Spinal cord (tissue), 9 donors: ENCODE measurements at regions not wholly inside any gene's neighbourhood (a gene's known extent, or its start where the extent isn't known, plus 50 kb on each side); places are given as distances from the start of the nearest gene placed in this dataset.

Experiments
- DNase-seq, 6 donors: peaks; one replicate each; pipeline versions ENCODE4 v3.0.0 to v3.0.0-alpha.2; 2013 to 2015; ENCODE audit warnings: low spot score in 6 of 6, low read depth in 4 of 6
- H3K27ac ChIP-seq: one replicate; pipeline ENCODE4 v1.5.1; 2013; ENCODE audit warnings: low read depth, low read length, control low read depth
- H3K27me3 ChIP-seq: one replicate; pipeline ENCODE4 v1.6.1; 2013; ENCODE audit warnings: low read length; ENCODE audit not compliant: control insufficient read depth, insufficient read depth
- H3K36me3 ChIP-seq: one replicate; pipeline ENCODE4 v1.6.1; 2013; ENCODE audit warnings: low read length; ENCODE audit not compliant: control insufficient read depth, insufficient read depth
- H3K4me1 ChIP-seq: one replicate; pipeline ENCODE4 v1.6.1; 2013; ENCODE audit warnings: low read length; ENCODE audit not compliant: control insufficient read depth, insufficient read depth
- H3K4me3 ChIP-seq: one replicate; pipeline ENCODE4 v1.5.1; 2013; ENCODE audit warnings: low read depth, low read length, control low read depth
- H3K9me3 ChIP-seq: one replicate; pipeline ENCODE4 v1.6.1; 2013; ENCODE audit warnings: low read length; ENCODE audit not compliant: control insufficient read depth, insufficient read depth
- WGBS: methylation state at CpG from one replicate; pipeline ENCODE4 v1.1.5; 2013; ENCODE audit warnings: missing lambda C conversion rate; ENCODE audit not compliant: insufficient coverage; 5-methylcytosine and 5-hydroxymethylcytosine counted together
- donor health status: healthy.

- WGBS = 50% methylated on average over 2 of the region's 3 CpGs
- DNase-seq = peak in 2 of 6 donors; percentile 63 to 78
- Histone ChIP-seq H3K36me3 (no peaks in the 10 kb centered on the region), H3K9me3 (no peaks in the 10 kb centered on the region), H3K27ac (no peak overlapping the region), H3K27me3 (no peaks in the 10 kb centered on the region), H3K4me1 (no peaks in the 10 kb centered on the region), H3K4me3 (no peak overlapping the region)
Observed at GRCh38 chr6:23681743-23682142, 444.3 kb upstream of the NRSN1 start.

GRCh38 chr6:23688650-23689049 lies 437.4 kb upstream of the NRSN1 start:
- peak in 1 of 6 donors; percentile 27 for DNase-seq
- no peak overlapping the region for H3K4me3 ChIP-seq
- WGBS = 98% methylated on average over 12 of the region's 15 CpGs
- no peaks in the 10 kb centered on the region for H3K36me3 ChIP-seq
- H3K27ac ChIP-seq = no peak overlapping the region
- H3K27me3 ChIP-seq = no peaks in the 10 kb centered on the region
- H3K4me1 ChIP-seq = no peaks in the 10 kb centered on the region
- no peaks in the 10 kb centered on the region for H3K9me3 ChIP-seq

- no peaks in the 10 kb centered on the region for H3K27me3 ChIP-seq
- H3K9me3 ChIP-seq = no peaks in the 10 kb centered on the region
- H3K4me3 ChIP-seq = no peak overlapping the region
- H3K4me1 ChIP-seq = no peaks in the 10 kb centered on the region
- no peak overlapping the region for H3K27ac ChIP-seq
- 67% methylated on average over 2 of the region's 5 CpGs for WGBS
- no peaks in the 10 kb centered on the region for H3K36me3 ChIP-seq
- peak in 1 of 6 donors; percentile 21 for DNase-seq
Observed at GRCh38 chr6:23690453-23691049, 435.5 kb upstream of the NRSN1 start.

GRCh38 chr6:23692184-23692583 lies 433.8 kb upstream of the NRSN1 start:
- Histone ChIP-seq H3K27me3 (no peaks in the 10 kb centered on the region), H3K27ac (no peak overlapping the region), H3K4me3 (no peak overlapping the region), H3K9me3 (no peaks in the 10 kb centered on the region), H3K4me1 (no peaks in the 10 kb centered on the region), H3K36me3 (no peaks in the 10 kb centered on the region)
- DNase-seq = no peak
- no CpG with 5 or more reads among the region's 2 CpGs for WGBS

DNA sequence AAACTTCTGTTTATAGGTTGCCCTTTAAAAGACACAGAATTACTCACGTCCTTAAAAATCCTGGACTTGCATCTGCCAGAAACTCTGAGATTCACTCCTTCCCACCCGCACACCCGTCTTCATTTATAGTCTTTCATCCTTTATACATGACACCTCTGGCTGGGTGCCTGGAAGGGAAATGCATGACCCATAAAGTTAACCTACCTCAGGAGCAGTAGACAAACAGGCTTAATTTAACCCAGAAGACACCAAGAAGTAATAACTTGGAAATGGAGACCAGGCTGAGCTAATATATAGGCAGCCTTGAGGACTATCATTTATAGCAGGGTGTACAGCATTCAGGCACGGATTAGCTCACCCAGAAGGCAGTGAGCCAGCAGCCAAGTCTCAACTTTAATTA lies 429.0 kb upstream of the NRSN1 start:
- Histone ChIP-seq H3K9me3 (no peaks in the 10 kb centered on the region), H3K27me3 (no peaks in the 10 kb centered on the region), H3K36me3 (no peaks in the 10 kb centered on the region), H3K4me1 (no peaks in the 10 kb centered on the region), H3K27ac (no peak overlapping the region), H3K4me3 (no peak overlapping the region)
- 4% methylated on average over 3 of the region's 4 CpGs for WGBS
- DNase-seq = peak in 2 of 6 donors; percentile 35 to 77

GRCh38 chr6:23704479-23705052 lies 421.4 kb upstream of the NRSN1 start:
- DNase-seq = no peak
- no peak overlapping the region for H3K27ac ChIP-seq

GRCh38 chr6:23705697-23706096 lies 420.3 kb upstream of the NRSN1 start:
- H3K4me1 ChIP-seq = no peaks in the 10 kb centered on the region
- whole genome bisulfite sequencing = 65% methylated on average over 2 of the region's 2 CpGs
- DNase-seq = no peak

More at GRCh38 chr6:23704479-23705052, 421.4 kb upstream of the NRSN1 start:
- Histone ChIP-seq H3K9me3 (no peaks in the 10 kb centered on the region), H3K4me1 (no peaks in the 10 kb centered on the region), H3K36me3 (no peaks in the 10 kb centered on the region), H3K4me3 (no peak overlapping the region), H3K27me3 (no peaks in the 10 kb centered on the region)
- no CpG with 5 or more reads among the region's 2 CpGs for WGBS

GRCh38 chr6:23712756-23713155 lies 413.3 kb upstream of the NRSN1 start:
- Histone ChIP-seq H3K4me1 (no peaks in the 10 kb centered on the region), H3K27me3 (no peaks in the 10 kb centered on the region), H3K36me3 (no peaks in the 10 kb centered on the region), H3K27ac (no peak overlapping the region), H3K4me3 (no peak overlapping the region), H3K9me3 (no peaks in the 10 kb centered on the region)
- peak in 1 of 6 donors; percentile 59 for DNase-seq
- no CpG with 5 or more reads among the region's 3 CpGs for WGBS

More at GRCh38 chr6:23705697-23706096, 420.3 kb upstream of the NRSN1 start:
- Histone ChIP-seq H3K27ac (no peak overlapping the region), H3K36me3 (no peaks in the 10 kb centered on the region), H3K9me3 (no peaks in the 10 kb centered on the region), H3K4me3 (no peak overlapping the region), H3K27me3 (no peaks in the 10 kb centered on the region)

DNA sequence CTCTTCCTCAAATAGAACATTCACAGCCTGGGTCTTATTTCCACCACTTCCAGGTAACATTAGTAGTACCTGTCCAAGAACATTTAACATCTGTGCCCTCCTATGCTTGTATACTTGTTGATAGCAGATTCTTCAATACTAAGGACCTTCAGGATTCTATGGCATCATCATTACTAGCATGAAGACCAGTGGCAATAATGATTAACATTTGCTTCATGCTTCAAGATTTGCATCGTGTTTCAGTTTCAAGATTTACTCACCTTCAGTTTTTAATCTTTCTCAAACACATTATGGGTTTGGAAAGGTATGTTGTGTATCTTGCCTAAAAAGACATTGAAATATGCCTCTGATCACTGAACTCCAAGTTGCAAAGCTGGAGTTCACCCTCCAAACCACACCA lies 412.8 kb upstream of the NRSN1 start:
- Histone ChIP-seq H3K27me3 (no peaks in the 10 kb centered on the region), H3K9me3 (no peaks in the 10 kb centered on the region), H3K4me3 (no peak overlapping the region), H3K36me3 (no peaks in the 10 kb centered on the region), H3K27ac (no peak overlapping the region), H3K4me1 (no peaks in the 10 kb centered on the region)
- WGBS = no CpG with 5 or more reads among the region's 1 CpG
- DNase-seq = no peak

DNA sequence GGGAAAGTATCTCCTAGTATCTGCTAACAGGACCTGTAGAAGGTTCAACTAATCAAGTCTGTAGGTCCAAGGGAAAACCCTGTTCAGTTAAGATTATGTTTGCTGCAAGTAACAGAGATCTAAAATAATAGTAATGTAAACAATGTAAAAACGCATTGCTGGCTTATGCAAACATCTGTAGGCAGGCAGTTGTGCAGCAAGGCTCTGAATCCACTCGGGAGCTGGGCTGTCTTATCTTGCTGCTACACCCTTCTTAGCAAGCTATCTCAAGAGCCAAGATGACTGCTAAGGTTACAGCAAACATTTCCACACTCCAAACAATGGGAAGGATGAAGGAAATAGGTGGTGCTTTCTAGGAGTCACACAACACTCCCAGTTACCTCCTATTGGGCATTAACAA lies 397.3 kb upstream of the NRSN1 start:
- no peak overlapping the region for H3K27ac ChIP-seq
- no peaks in the 10 kb centered on the region for H3K36me3 ChIP-seq
- H3K4me3 ChIP-seq = no peak overlapping the region
- H3K9me3 ChIP-seq = no peaks in the 10 kb centered on the region
- WGBS = 53% methylated on average over 2 of the region's 2 CpGs
- DNase-seq = no peak
- no peaks in the 10 kb centered on the region for H3K4me1 ChIP-seq
- no peaks in the 10 kb centered on the region for H3K27me3 ChIP-seq
